Neural crest cell (in vitro differentiated cells): ENCODE measurements at regions not wholly inside any gene's neighbourhood (a gene's known extent, or its start where the extent isn't known, plus 50 kb on each side); places are given as distances from the start of the nearest gene placed in this dataset.

ENCODE experiments used
- DNase-seq: peaks from one replicate; pipeline ENCODE4 v3.0.0; 2021; ENCODE audit warnings: low read depth, mixed read lengths, low spot score
- H3K27ac Mint-ChIP-seq: one replicate; pipeline ENCODE4 v1.8.0; 2021; ENCODE audit warnings: mild to moderate bottlenecking, mixed read lengths; ENCODE audit not compliant: unreplicated experiment
- H3K27me3 Mint-ChIP-seq: 2 replicates; pipeline ENCODE4 v1.8.0; 2021; ENCODE audit warnings: low read depth, mild to moderate bottlenecking, mixed read lengths
- H3K36me3 Mint-ChIP-seq: 2 replicates; pipeline ENCODE4 v1.8.0; 2021; ENCODE audit warnings: low read depth, mild to moderate bottlenecking, mixed read lengths
- H3K4me1 Mint-ChIP-seq: 2 replicates; pipeline ENCODE4 v1.8.0; 2021; ENCODE audit warnings: mixed read lengths
- H3K4me3 Mint-ChIP-seq: one replicate; pipeline ENCODE4 v1.8.0; 2021; ENCODE audit warnings: mild to moderate bottlenecking, mixed read lengths
- H3K9me3 Mint-ChIP-seq: 2 replicates; pipeline ENCODE4 v1.8.0; 2021; ENCODE audit warnings: mixed read lengths
- CTCF ChIP-seq: fragments of 200-600 bp; sonication (generic); conservative IDR thresholded peaks from 2 replicates; pipeline ENCODE4 v1.5.0; 2021; ENCODE audit warnings: antibody characterized with exemption, mild to moderate bottlenecking

GRCh38 chr5:105752801-105753200 lies 1917.9 kb downstream of the EFNA5 start:
- Mint-ChIP-seq H3K9me3 (peaks cover 2% of the 10 kb centered on the region), H3K27ac (no peak overlapping the region), H3K36me3 (no peaks in the 10 kb centered on the region), H3K4me1 (no peaks in the 10 kb centered on the region), H3K27me3 (no peaks in the 10 kb centered on the region), H3K4me3 (no peak overlapping the region)
- DNase-seq = no peak
- no peak for TF ChIP-seq CTCF

GRCh38 chr5:105751908-105752307 lies 1918.8 kb downstream of the EFNA5 start:
- DNase-seq = no peak
- H3K4me1 Mint-ChIP-seq = no peaks in the 10 kb centered on the region
- no peak overlapping the region for H3K27ac Mint-ChIP-seq
- H3K4me3 Mint-ChIP-seq = no peak overlapping the region
- peaks cover 6% of the 10 kb centered on the region for H3K9me3 Mint-ChIP-seq
- H3K36me3 Mint-ChIP-seq = no peaks in the 10 kb centered on the region
- H3K27me3 Mint-ChIP-seq = no peaks in the 10 kb centered on the region
- TF ChIP-seq CTCF = no peak

- Mint-ChIP-seq H3K27me3 (no peaks in the 10 kb centered on the region), H3K4me1 (no peaks in the 10 kb centered on the region), H3K9me3 (peaks cover 6% of the 10 kb centered on the region), H3K27ac (no peak overlapping the region), H3K4me3 (no peak overlapping the region), H3K36me3 (no peaks in the 10 kb centered on the region)
- DNase-seq = no peak
- no peak for TF ChIP-seq CTCF
Measured at GRCh38 chr5:105745111-105745510, 1925.6 kb downstream of the EFNA5 start.

- Mint-ChIP-seq H3K4me1 (no peaks in the 10 kb centered on the region), H3K4me3 (no peak overlapping the region)
- no peak for TF ChIP-seq CTCF
Measured at GRCh38 chr5:105740242-105740641, 1930.5 kb downstream of the EFNA5 start.

GRCh38 chr5:105739732-105740131 lies 1931.0 kb downstream of the EFNA5 start:
- no peak for TF ChIP-seq CTCF
- Mint-ChIP-seq H3K9me3 (no peaks in the 10 kb centered on the region), H3K27me3 (no peaks in the 10 kb centered on the region), H3K36me3 (no peaks in the 10 kb centered on the region), H3K4me3 (no peak overlapping the region), H3K4me1 (no peaks in the 10 kb centered on the region), H3K27ac (no peak overlapping the region)
- no peak for DNase-seq

More at GRCh38 chr5:105740242-105740641, 1930.5 kb downstream of the EFNA5 start:
- DNase-seq = no peak
- Mint-ChIP-seq H3K36me3 (no peaks in the 10 kb centered on the region), H3K9me3 (no peaks in the 10 kb centered on the region), H3K27me3 (no peaks in the 10 kb centered on the region), H3K27ac (no peak overlapping the region)

GRCh38 chr5:105735704-105736103 lies 1935.0 kb downstream of the EFNA5 start:
- no peak for DNase-seq
- Mint-ChIP-seq H3K4me3 (no peak overlapping the region), H3K9me3 (no peaks in the 10 kb centered on the region)

More at GRCh38 chr5:105735704-105736103, 1935.0 kb downstream of the EFNA5 start:
- H3K36me3 Mint-ChIP-seq = no peaks in the 10 kb centered on the region
- H3K4me1 Mint-ChIP-seq = no peaks in the 10 kb centered on the region
- TF ChIP-seq CTCF = no peak
- H3K27me3 Mint-ChIP-seq = no peaks in the 10 kb centered on the region
- H3K27ac Mint-ChIP-seq = no peak overlapping the region
